GM23338 (cell line): ENCODE measurements at regions not wholly inside any gene's neighbourhood (a gene's known extent, or its start where the extent isn't known, plus 50 kb on each side); places are given as distances from the start of the nearest gene placed in this dataset.

Source experiments
- CREB1 ChIP-seq: fragments of 250-450 bp; sonication (Bioruptor Pico); IDR thresholded peaks from 2 replicates; pipeline ENCODE4 v1.5.0; 2020; ENCODE audit warnings: low read depth, mild to moderate bottlenecking, moderate library complexity
- CTCF ChIP-seq, 2 experiments: fragments of 200-600 bp in 1 of 2; sonication (generic) in 1 of 2; conservative IDR thresholded peaks; 2 replicates each; pipeline versions ENCODE4 v1.5.1 to v1.6.1; 2016 to 2017; ENCODE audit warnings: antibody characterized with exemption in 2 of 2, low read depth in 2 of 2, mild to moderate bottlenecking in 2 of 2, moderate library complexity in 1 of 2
- ETS1 ChIP-seq: IDR thresholded peaks from 2 replicates; pipeline ENCODE4 v1.6.1; 2016; ENCODE audit warnings: antibody characterized with exemption
- EZH2 ChIP-seq: fragments of 200-600 bp; sonication (generic); IDR thresholded peaks from one replicate; pipeline ENCODE4 v1.8.0; 2017; ENCODE audit warnings: antibody characterized with exemption, mild to moderate bottlenecking, low read depth; ENCODE audit not compliant: unreplicated experiment
- EZH2phosphoT487 ChIP-seq: fragments of 200-600 bp; sonication (generic); IDR thresholded peaks from one replicate; pipeline ENCODE4 v1.8.1; 2018; ENCODE audit warnings: antibody characterized with exemption; ENCODE audit not compliant: unreplicated experiment
- JUNB ChIP-seq: IDR thresholded peaks from one replicate; pipeline ENCODE4 v1.6.1; 2016; ENCODE audit warnings: antibody characterized with exemption; ENCODE audit not compliant: unreplicated experiment
- NANOG ChIP-seq: IDR thresholded peaks from 2 replicates; pipeline ENCODE4 v1.6.1; 2016; ENCODE audit warnings: antibody characterized with exemption, borderline replicate concordance
- POLR2AphosphoS5 ChIP-seq: IDR thresholded peaks from 2 replicates; pipeline ENCODE4 v1.6.1; 2016; ENCODE audit warnings: antibody characterized with exemption, low read depth
- REST ChIP-seq: IDR thresholded peaks from one replicate; pipeline ENCODE4 v1.6.1; 2018; ENCODE audit warnings: antibody characterized with exemption; ENCODE audit not compliant: unreplicated experiment
- STAT1 ChIP-seq: IDR thresholded peaks from one replicate; pipeline ENCODE4 v1.6.1; 2016; ENCODE audit warnings: antibody characterized with exemption; ENCODE audit not compliant: unreplicated experiment
- ZNF331 ChIP-seq: fragments of 250-450 bp; sonication (Bioruptor Pico); IDR thresholded peaks from 2 replicates; pipeline ENCODE4 v1.5.0; 2020; ENCODE audit warnings: low read depth, mild to moderate bottlenecking, moderate library complexity

DNA sequence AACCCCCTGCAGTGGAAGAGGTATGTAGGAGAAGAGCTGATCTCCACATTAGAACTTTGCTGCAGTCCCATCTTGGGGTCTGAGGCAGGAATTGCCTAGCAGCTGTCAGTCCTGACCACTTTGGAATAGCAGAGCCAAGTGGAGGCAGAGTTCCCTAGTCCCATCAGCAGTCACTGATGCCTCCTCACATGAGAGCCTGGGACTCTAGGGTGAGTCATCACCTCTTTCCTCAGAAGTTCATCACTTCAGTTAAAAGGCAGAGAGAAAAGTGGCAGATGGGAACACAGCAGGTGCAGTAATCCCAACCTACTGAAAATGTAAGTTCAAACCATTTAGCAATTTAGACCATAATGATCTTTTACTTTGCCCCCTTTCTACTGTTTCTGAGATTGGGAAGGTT lies 73.9 kb upstream of the MED14 start:
- no peak for TF ChIP-seq REST
- no peak for TF ChIP-seq POLR2AphosphoS5
- TF ChIP-seq CTCF (conservative IDR thresholded peaks at IDR 0.05; ENCODE audit: low read depth in 2 of 2): no peak
- TF ChIP-seq STAT1: no peak
- TF ChIP-seq EZH2: no peak
- TF ChIP-seq CREB1 (CRISPR knock-in tag): no peak
- TF ChIP-seq JUNB: no peak
- no peak for TF ChIP-seq EZH2phosphoT487
- TF ChIP-seq NANOG: no peak
- no peak for TF ChIP-seq ZNF331
- no peak for TF ChIP-seq ETS1
